A673 (cell line): ENCODE measurements at regions not wholly inside any gene's neighbourhood (a gene's known extent, or its start where the extent isn't known, plus 50 kb on each side); places are given as distances from the start of the nearest gene placed in this dataset.

ENCODE experiments used
- BruUV-seq: library from RNA; stranded (reverse); fragments of 400-500 nt; replicated peaks from 2 replicates; lab custom pipeline; 2021; lab: Mats Ljungman, UMichigan
- CTCF ChIA-PET: fragments of 300-600 bp; sonication (Branson Sonifier 250); formaldehyde crosslinking; loops from one replicate; lab custom pipeline; 2022; ENCODE audit warnings: antibody characterized with exemption; lab: Charles Lee
- POLR2A ChIA-PET: fragments of 300-600 bp; sonication (Branson Sonifier 250); formaldehyde crosslinking; loops from one replicate; lab custom pipeline; 2022; ENCODE audit warnings: antibody characterized with exemption; ENCODE audit not compliant: low non-redundant PET; lab: Charles Lee
- DNase-seq: peaks from one replicate; pipeline ENCODE4 v3.0.0-alpha.2; 2015; ENCODE audit warnings: low spot score
- H3K27ac ChIP-seq: fragments of 200-600 bp; sonication (generic); 2 replicates; pipeline ENCODE4 v1.5.1; 2016; ENCODE audit warnings: mixed run types, low read depth, mild to moderate bottlenecking, mixed read lengths, antibody characterized with exemption, low read length; ENCODE audit not compliant: poor library complexity, severe bottlenecking
- H3K27me3 ChIP-seq: fragments of 200-600 bp; sonication (generic); replicated peaks from 2 replicates; pipeline ENCODE4 v1.6.1; 2017; ENCODE audit warnings: mixed run types, low read depth, mild to moderate bottlenecking, mixed read lengths, antibody characterized with exemption, low read length; ENCODE audit not compliant: insufficient read depth, poor library complexity
- H3K36me3 ChIP-seq: fragments of 200-600 bp; sonication (generic); 2 replicates; pipeline ENCODE4 v1.6.1; 2016; ENCODE audit warnings: mixed run types, mild to moderate bottlenecking, mixed read lengths, antibody characterized with exemption, low read length; ENCODE audit not compliant: insufficient read depth, poor library complexity, severe bottlenecking
- H3K4me1 ChIP-seq: fragments of 200-600 bp; sonication (generic); 2 replicates; pipeline ENCODE4 v1.6.1; 2017; ENCODE audit warnings: mixed run types, mild to moderate bottlenecking, mixed read lengths, antibody characterized with exemption, low read length; ENCODE audit not compliant: insufficient read depth, poor library complexity, severe bottlenecking
- H3K4me3 ChIP-seq: fragments of 200-600 bp; sonication (generic); 2 replicates; pipeline ENCODE4 v1.5.1; 2016; ENCODE audit warnings: low read depth, mixed run types, mild to moderate bottlenecking, mixed read lengths, low read length; ENCODE audit not compliant: poor library complexity, severe bottlenecking
- H3K9me3 ChIP-seq: fragments of 200-600 bp; sonication (generic); 2 replicates; pipeline ENCODE4 v1.6.1; 2016; ENCODE audit warnings: mixed run types, low read depth, mild to moderate bottlenecking, mixed read lengths, antibody characterized with exemption, low read length; ENCODE audit not compliant: poor library complexity, severe bottlenecking
- CTCF ChIP-seq: fragments of 300-800, 200-600 bp; sonication (generic); conservative IDR thresholded peaks from 2 replicates; pipeline ENCODE4 v1.5.1; 2017; ENCODE audit warnings: low read depth, mild to moderate bottlenecking, antibody characterized with exemption, low read length, moderate library complexity, mixed read lengths
- EZH2 ChIP-seq: fragments of 200-600 bp; sonication (generic); IDR thresholded peaks from 2 replicates; pipeline ENCODE4 v1.6.1; 2017; ENCODE audit warnings: borderline replicate concordance, low read depth, mild to moderate bottlenecking, mixed read lengths, antibody characterized with exemption, low read length; ENCODE audit not compliant: poor library complexity, severe bottlenecking
- intact Hi-C: fragments of 100-400 bp; cut with micrococcal nuclease; formaldehyde crosslinking; loops from one replicate; pipeline ENCODE4 v1.10.0; 2022; ENCODE audit not compliant: unreplicated experiment

GRCh38 chr11:80827781-80828180 lies 1387.0 kb upstream of the TENM4 start:
- no peak for DNase-seq
- H3K27ac ChIP-seq: no peak overlapping the region
- TF ChIP-seq EZH2: no peak
- no peak for TF ChIP-seq CTCF
- H3K36me3 ChIP-seq: no peaks in the 10 kb centered on the region
- H3K9me3 ChIP-seq: no peaks in the 10 kb centered on the region
- POLR2A ChIA-PET: no interaction called here
- no peak overlapping the region for H3K4me3 ChIP-seq
- CTCF ChIA-PET: no interaction called here
- no peaks in the 10 kb centered on the region for H3K27me3 ChIP-seq
- no TSS peak for BruUV-seq
- H3K4me1 ChIP-seq: no peaks in the 10 kb centered on the region
- intact Hi-C loops: no loop called here

GRCh38 chr11:80826808-80827207 lies 1386.0 kb upstream of the TENM4 start:
- intact Hi-C loops: no loop called here
- CTCF ChIA-PET: no interaction called here

GRCh38 chr11:80822308-80822707 lies 1381.5 kb upstream of the TENM4 start:
- no peak for DNase-seq
- H3K27ac ChIP-seq: no peak overlapping the region
- H3K4me3 ChIP-seq: no peak overlapping the region
- ChIA-PET CTCF (no interaction called here), POLR2A (no interaction called here)
- BruUV-seq: no TSS peak
- no peaks in the 10 kb centered on the region for H3K4me1 ChIP-seq
- intact Hi-C loops: no loop called here
- no peaks in the 10 kb centered on the region for H3K27me3 ChIP-seq
- no peaks in the 10 kb centered on the region for H3K9me3 ChIP-seq
- TF ChIP-seq CTCF (no peak), EZH2 (no peak)
- no peaks in the 10 kb centered on the region for H3K36me3 ChIP-seq

More at GRCh38 chr11:80826808-80827207, 1386.0 kb upstream of the TENM4 start:
- no peak overlapping the region for H3K4me3 ChIP-seq
- no peaks in the 10 kb centered on the region for H3K27me3 ChIP-seq
- no peaks in the 10 kb centered on the region for H3K4me1 ChIP-seq
- H3K9me3 ChIP-seq: no peaks in the 10 kb centered on the region
- H3K27ac ChIP-seq: no peak overlapping the region
- TF ChIP-seq EZH2: no peak
- no peak for TF ChIP-seq CTCF
- H3K36me3 ChIP-seq: no peaks in the 10 kb centered on the region
- no TSS peak for BruUV-seq
- POLR2A ChIA-PET: no interaction called here
- DNase-seq: no peak
